ENCODE measurements at regions not wholly inside any gene's neighbourhood (a gene's known extent, or its start where the extent isn't known, plus 50 kb on each side); places are given as distances from the start of the nearest gene placed in this dataset.
"Not testable (repeated sequence)": the region's sequence is repeated elsewhere in the genome, so short reads cannot be mapped to it uniquely, and the experiment has no call there.

DNA sequence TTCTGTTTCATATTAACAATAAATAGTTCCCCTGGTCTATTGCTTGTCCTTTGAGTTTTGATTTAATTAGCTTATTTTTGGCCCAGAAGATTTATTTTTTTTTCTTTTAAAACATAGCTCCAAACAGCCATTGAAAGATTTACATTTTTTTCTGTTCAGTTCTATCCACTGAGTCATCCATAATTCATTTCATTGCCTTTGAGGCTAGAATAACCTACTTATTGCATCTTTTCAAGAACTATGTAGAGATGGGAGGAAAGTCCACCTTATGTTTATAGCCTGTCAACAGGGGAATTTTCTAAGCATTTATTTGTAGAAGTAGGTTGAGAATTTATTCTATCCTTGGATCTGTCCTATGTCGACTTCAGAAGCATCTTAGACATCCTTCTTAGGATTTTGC, 53.4 kb upstream of the CHD2 start:
- no peak for DNase-seq
- no peak for TF ChIP-seq POLR2A (IDR thresholded peaks at IDR 0.05)
- TF ChIP-seq, protein P1, sequence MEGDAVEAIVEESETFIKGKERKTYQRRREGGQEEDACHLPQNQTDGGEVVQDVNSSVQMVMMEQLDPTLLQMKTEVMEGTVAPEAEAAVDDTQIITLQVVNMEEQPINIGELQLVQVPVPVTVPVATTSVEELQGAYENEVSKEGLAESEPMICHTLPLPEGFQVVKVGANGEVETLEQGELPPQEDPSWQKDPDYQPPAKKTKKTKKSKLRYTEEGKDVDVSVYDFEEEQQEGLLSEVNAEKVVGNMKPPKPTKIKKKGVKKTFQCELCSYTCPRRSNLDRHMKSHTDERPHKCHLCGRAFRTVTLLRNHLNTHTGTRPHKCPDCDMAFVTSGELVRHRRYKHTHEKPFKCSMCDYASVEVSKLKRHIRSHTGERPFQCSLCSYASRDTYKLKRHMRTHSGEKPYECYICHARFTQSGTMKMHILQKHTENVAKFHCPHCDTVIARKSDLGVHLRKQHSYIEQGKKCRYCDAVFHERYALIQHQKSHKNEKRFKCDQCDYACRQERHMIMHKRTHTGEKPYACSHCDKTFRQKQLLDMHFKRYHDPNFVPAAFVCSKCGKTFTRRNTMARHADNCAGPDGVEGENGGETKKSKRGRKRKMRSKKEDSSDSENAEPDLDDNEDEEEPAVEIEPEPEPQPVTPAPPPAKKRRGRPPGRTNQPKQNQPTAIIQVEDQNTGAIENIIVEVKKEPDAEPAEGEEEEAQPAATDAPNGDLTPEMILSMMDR (IDR thresholded peaks at IDR 0.05) = no peak
- Histone ChIP-seq H3K27ac (no peak overlapping the region), H3K36me3 (replicated peaks in 1 of 2; ENCODE audit: insufficient read depth in 1 of 2, low read depth in 2 of 2) (no peaks in the 10 kb centered on the region), H3K4me1 (peaks cover 18% of the 10 kb centered on the region), H3K9me3 (no peaks in the 10 kb centered on the region), H3K27me3 (no peaks in the 10 kb centered on the region), H3K4me3 (no peak overlapping the region)
- 93 to 96% methylated on average over 1 of the region's 1 CpG for WGBS, 2 donors
- no peak for ATAC-seq
- intact Hi-C loops (cut with DNase I) = no loop called here

DNA sequence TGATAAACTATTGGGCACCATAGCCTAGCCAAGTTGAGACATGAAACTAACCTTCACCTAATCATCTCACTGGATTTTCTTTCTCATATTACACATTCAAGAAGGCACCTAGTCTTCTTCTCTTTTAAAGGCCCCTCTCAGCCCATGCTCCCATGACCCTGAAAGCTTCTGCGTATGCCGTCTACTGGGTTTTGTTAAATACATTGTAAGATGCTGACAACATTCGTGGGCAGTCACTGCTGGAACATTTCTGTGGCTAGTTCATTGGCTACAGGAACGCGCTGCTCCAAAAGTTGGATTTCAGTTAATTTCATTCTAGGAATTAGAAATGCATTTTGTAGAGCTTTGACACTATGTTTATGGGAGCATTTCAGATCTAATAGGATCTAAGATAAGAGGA, 52.3 kb upstream of the CHD2 start:
- ATAC-seq (no peak), DNase-seq (no peak)
- 84 to 97% methylated on average over 5 of the region's 5 CpGs for WGBS, 2 donors
- H3K4me1 ChIP-seq = peaks cover 18% of the 10 kb centered on the region
- intact Hi-C loops (cut with DNase I) = no loop called here
- H3K36me3 ChIP-seq (replicated peaks in 1 of 2; ENCODE audit: insufficient read depth in 1 of 2, low read depth in 2 of 2) = no peaks in the 10 kb centered on the region
- no peak overlapping the region for H3K27ac ChIP-seq
- no peak overlapping the region for H3K4me3 ChIP-seq
- H3K9me3 ChIP-seq = no peaks in the 10 kb centered on the region
- TF ChIP-seq, protein P1 (IDR thresholded peaks at IDR 0.05) = no peak
- H3K27me3 ChIP-seq = no peaks in the 10 kb centered on the region

DNA sequence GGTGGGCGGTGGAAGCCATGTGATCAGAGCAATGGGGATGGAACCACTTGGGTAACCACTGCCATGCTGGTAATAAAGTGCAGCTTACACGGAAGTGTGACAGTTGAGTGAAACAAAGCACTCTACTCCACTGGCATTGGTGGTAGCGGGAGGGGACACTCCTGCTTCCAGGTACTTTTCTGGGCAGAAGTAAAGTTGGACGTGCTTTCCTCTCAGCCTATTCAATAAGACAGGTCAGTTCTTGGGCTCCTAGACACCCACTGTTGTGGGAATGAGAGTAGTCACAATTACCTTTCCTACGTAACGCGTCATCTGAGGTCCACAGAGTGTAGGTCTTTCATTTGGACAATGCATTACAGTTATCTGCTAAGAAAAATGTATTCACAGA, 51.7 kb upstream of the CHD2 start:
- no peaks in the 10 kb centered on the region for H3K27me3 ChIP-seq
- intact Hi-C loops (cut with DNase I) = no loop called here
- DNase-seq (no peak), ATAC-seq (no peak)
- WGBS, 2 donors = 93 to 95% methylated on average over 7 of the region's 7 CpGs
- TF ChIP-seq, protein P1 (IDR thresholded peaks at IDR 0.05) = no peak
- TF ChIP-seq POLR2A (IDR thresholded peaks at IDR 0.05) = no peak
- no peaks in the 10 kb centered on the region for H3K9me3 ChIP-seq
- H3K4me3 ChIP-seq = no peak overlapping the region
- H3K4me1 ChIP-seq = peaks cover 18% of the 10 kb centered on the region
- no peaks in the 10 kb centered on the region for H3K36me3 ChIP-seq (replicated peaks in 1 of 2; ENCODE audit: insufficient read depth in 1 of 2, low read depth in 2 of 2)
- H3K27ac ChIP-seq = no peak overlapping the region

DNA sequence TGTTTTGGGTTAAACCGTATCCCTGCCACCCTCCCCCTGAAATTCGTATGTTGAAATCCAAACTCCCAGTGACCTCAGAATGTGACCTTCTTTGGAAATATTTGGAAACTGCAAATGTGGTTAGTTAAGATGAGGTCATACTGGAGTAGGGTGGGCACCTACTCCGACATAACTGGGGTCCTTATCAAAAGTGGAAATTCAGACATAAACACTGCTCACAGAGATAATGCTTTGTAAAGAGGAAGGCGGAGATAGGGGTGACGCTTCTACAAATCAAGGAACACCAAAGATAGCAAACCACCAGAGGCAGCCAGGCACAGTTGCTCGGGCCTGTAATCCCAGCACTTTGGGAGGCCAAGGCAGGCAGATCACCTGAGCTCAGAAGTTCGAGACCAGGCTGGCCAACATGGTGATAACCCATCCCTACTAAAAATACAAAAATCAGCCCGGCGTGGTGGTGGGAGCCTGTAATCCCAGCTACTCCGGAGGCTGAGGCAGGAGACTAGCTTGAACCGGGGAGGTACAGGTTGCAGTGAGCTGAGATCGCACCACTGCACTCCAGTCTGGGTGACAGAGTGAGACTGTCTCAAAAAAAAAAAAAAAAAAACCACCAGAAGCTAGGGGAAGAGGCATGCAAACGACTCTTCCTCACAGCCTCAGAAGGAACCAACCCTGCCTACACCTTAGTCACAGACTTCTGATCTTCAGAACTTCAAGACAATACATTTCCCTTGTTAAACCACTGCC, 51.1 kb upstream of the CHD2 start:
- intact Hi-C loops (cut with DNase I) = no loop called here
- ATAC-seq (no peak), DNase-seq (no peak)
- Histone ChIP-seq H3K9me3 (no peaks in the 10 kb centered on the region), H3K36me3 (replicated peaks in 1 of 2; ENCODE audit: insufficient read depth in 1 of 2, low read depth in 2 of 2) (no peaks in the 10 kb centered on the region), H3K27me3 (no peaks in the 10 kb centered on the region), H3K4me3 (no peak overlapping the region), H3K4me1 (peaks cover 18% of the 10 kb centered on the region), H3K27ac (no peak overlapping the region)
- TF ChIP-seq, protein P1 (IDR thresholded peaks at IDR 0.05) = no peak
- TF ChIP-seq POLR2A (IDR thresholded peaks at IDR 0.05) = no peak
- 77 to 89% methylated on average over 9 to 13 of the region's 13 CpGs for WGBS, 2 donors

DNA sequence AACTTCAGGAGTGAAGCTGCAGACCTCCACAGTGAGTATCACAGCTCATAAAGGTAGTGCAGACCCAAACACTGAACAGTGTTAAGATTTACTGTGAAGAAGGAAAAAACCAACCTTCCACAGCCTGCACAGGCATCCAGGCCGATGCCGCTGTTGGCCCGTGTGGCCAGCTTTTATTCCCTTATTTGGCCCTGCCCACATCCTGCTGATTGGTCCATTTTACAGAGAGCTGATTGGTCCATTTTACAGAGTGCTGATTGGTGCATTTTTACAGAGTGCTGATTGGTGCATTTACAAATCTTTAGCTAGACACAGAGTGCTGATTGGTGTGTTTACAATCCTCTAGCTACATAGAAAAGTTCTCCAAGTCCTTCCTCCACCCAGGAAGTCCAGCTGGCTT, 49.9 kb upstream of the CHD2 start:
- WGBS, 2 donors = 80 to 96% methylated on average over 1 to 3 of the region's 3 CpGs
- DNase-seq; H3K36me3 ChIP-seq (replicated peaks in 1 of 2; ENCODE audit: insufficient read depth in 1 of 2, low read depth in 2 of 2); H3K4me1 ChIP-seq; ATAC-seq; H3K27me3 ChIP-seq; H3K9me3 ChIP-seq; intact Hi-C loops (cut with DNase I); H3K27ac ChIP-seq; H3K4me3 ChIP-seq: not testable (repeated sequence)
